Nephron (organoid): ENCODE measurements at regions not wholly inside any gene's neighbourhood (a gene's known extent, or its start where the extent isn't known, plus 50 kb on each side); places are given as distances from the start of the nearest gene placed in this dataset.
"Not testable (repeated sequence)": the region's sequence is repeated elsewhere in the genome, so short reads cannot be mapped to it uniquely, and the experiment has no call there.

ENCODE experiments used
- H3K27ac Mint-ChIP-seq, 3 experiments: 2 replicates each; pipeline ENCODE4 v1.8.0; 2020; ENCODE audit warnings: mixed read lengths in 3 of 3, mild to moderate bottlenecking in 2 of 3, moderate library complexity in 1 of 3
- H3K27me3 Mint-ChIP-seq: 2 replicates; pipeline ENCODE4 v1.8.0; 2021; ENCODE audit warnings: low read depth, mild to moderate bottlenecking, moderate library complexity, mixed read lengths
- H3K36me3 Mint-ChIP-seq: 2 replicates; pipeline ENCODE4 v1.8.0; 2020; ENCODE audit warnings: low read depth, mixed read lengths
- H3K4me1 Mint-ChIP-seq: 2 replicates; pipeline ENCODE4 v1.8.0; 2020; ENCODE audit warnings: mixed read lengths
- H3K4me3 Mint-ChIP-seq, 3 experiments: 2 replicates each; pipeline ENCODE4 v1.8.0; 2020; ENCODE audit warnings: mild to moderate bottlenecking in 3 of 3, mixed read lengths in 3 of 3, moderate library complexity in 2 of 3
- H3K9me3 Mint-ChIP-seq: 2 replicates; pipeline ENCODE4 v1.8.0; 2020; ENCODE audit warnings: mixed read lengths
- TF ChIP-seq, protein P1 (sequence below), 3 experiments: fragments of 200-600 bp; sonication (generic); IDR thresholded peaks; one replicate each; pipeline ENCODE4 v1.5.0; 2021; ENCODE audit warnings: antibody characterized with exemption in 3 of 3; ENCODE audit not compliant: unreplicated experiment in 3 of 3

- H3K9me3 Mint-ChIP-seq = no peaks in the 10 kb centered on the region
- H3K27ac Mint-ChIP-seq = no peak overlapping the region
- no peaks in the 10 kb centered on the region for H3K36me3 Mint-ChIP-seq
- no peak overlapping the region for H3K4me3 Mint-ChIP-seq
- peaks cover 10% of the 10 kb centered on the region for H3K4me1 Mint-ChIP-seq
- H3K27me3 Mint-ChIP-seq = peaks cover 5% of the 10 kb centered on the region
- TF ChIP-seq, protein P1, sequence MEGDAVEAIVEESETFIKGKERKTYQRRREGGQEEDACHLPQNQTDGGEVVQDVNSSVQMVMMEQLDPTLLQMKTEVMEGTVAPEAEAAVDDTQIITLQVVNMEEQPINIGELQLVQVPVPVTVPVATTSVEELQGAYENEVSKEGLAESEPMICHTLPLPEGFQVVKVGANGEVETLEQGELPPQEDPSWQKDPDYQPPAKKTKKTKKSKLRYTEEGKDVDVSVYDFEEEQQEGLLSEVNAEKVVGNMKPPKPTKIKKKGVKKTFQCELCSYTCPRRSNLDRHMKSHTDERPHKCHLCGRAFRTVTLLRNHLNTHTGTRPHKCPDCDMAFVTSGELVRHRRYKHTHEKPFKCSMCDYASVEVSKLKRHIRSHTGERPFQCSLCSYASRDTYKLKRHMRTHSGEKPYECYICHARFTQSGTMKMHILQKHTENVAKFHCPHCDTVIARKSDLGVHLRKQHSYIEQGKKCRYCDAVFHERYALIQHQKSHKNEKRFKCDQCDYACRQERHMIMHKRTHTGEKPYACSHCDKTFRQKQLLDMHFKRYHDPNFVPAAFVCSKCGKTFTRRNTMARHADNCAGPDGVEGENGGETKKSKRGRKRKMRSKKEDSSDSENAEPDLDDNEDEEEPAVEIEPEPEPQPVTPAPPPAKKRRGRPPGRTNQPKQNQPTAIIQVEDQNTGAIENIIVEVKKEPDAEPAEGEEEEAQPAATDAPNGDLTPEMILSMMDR (IDR thresholded peaks at IDR 0.05; ENCODE audit: unreplicated experiment in 3 of 3) = no peak
Measured at GRCh38 chr12:19669793-19670192, 230.5 kb downstream of the AEBP2 start.

DNA sequence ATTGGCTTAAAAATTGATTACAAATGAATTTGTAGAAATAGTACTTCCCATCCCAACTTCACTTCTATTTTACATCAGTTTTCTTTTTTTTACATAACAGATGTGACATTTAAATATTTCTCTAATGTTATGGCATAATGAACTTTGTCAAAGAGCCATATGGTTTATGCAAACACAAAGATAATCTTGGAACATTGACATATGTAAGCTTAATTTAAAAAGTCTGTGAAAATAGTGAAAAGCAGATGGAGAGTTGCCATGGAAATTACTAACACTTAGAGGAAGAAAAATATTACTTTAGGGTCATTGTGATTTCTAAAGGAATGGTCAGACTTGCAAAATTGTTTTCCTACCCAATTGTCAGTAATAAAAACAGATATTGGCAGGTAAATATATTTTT is 232.4 kb downstream of the AEBP2 start:
- no peaks in the 10 kb centered on the region for H3K36me3 Mint-ChIP-seq
- TF ChIP-seq, protein P1 (IDR thresholded peaks at IDR 0.05; ENCODE audit: unreplicated experiment in 3 of 3) = no peak
- peaks cover 3% of the 10 kb centered on the region for H3K9me3 Mint-ChIP-seq
- peaks cover 5% of the 10 kb centered on the region for H3K27me3 Mint-ChIP-seq
- H3K27ac Mint-ChIP-seq = no peak overlapping the region
- H3K4me3 Mint-ChIP-seq = no peak overlapping the region
- H3K4me1 Mint-ChIP-seq = peaks cover 5% of the 10 kb centered on the region

DNA sequence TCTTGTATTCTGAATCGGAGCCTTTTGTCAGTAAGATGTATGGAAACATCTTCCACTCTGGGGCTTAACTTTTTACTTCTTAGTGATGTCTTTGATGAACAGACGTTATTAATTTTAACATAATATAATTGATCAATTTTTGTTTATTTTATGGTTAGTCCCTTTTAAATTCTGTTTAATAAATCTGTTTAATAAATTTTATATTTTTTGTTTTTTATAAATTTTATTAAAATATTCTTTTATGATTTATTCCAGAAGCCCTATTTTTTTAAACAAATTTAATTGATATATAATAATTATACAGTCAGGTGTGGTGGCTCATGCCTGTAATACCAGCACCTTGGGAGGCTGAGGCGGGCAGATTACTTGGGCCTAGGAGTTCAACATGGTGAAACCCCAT is 235.1 kb downstream of the AEBP2 start:
- Mint-ChIP-seq H3K4me1 (peaks cover 5% of the 10 kb centered on the region), H3K27me3 (peaks cover 5% of the 10 kb centered on the region), H3K27ac (no peak overlapping the region), H3K9me3 (peaks cover 30% of the 10 kb centered on the region), H3K36me3 (peaks cover 9% of the 10 kb centered on the region), H3K4me3 (no peak overlapping the region)
- TF ChIP-seq, protein P1 (IDR thresholded peaks at IDR 0.05; ENCODE audit: unreplicated experiment in 3 of 3) = no peak

- no peaks in the 10 kb centered on the region for H3K27me3 Mint-ChIP-seq
- peaks cover 39% of the 10 kb centered on the region for H3K9me3 Mint-ChIP-seq
- peaks cover 5% of the 10 kb centered on the region for H3K4me1 Mint-ChIP-seq
- H3K27ac Mint-ChIP-seq = no peak overlapping the region
- H3K36me3 Mint-ChIP-seq = peaks cover 18% of the 10 kb centered on the region
- TF ChIP-seq, protein P1 (IDR thresholded peaks at IDR 0.05; ENCODE audit: unreplicated experiment in 3 of 3) = no peak
- no peak overlapping the region for H3K4me3 Mint-ChIP-seq
Measured at GRCh38 chr12:19675361-19675760, 236.1 kb downstream of the AEBP2 start.

DNA sequence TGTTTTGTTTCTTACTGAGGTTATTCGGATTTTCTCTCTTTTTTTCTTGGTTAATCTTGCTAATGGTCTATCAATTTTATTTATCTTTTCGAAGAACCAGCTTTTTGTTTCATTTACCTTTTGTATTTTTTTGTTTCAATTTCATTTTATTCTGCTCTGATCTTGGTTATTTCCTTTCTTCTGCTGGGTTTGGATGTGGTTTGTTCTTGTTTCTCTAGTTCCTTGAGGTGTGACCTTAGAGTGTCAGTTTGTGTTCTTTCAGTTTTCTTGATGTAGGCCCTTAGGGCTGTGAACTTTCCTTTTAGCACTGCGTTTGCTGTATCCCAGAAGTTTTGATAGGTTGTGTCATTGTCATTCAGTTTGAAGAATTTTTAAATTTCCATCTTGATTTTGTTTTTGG is 239.2 kb downstream of the AEBP2 start:
- peaks cover 40% of the 10 kb centered on the region for H3K9me3 Mint-ChIP-seq
- H3K27me3 Mint-ChIP-seq, H3K27ac Mint-ChIP-seq, H3K4me3 Mint-ChIP-seq, H3K4me1 Mint-ChIP-seq: not testable (repeated sequence)
- H3K36me3 Mint-ChIP-seq = peaks cover 18% of the 10 kb centered on the region

GRCh38 chr12:19681007-19681406 is 241.7 kb downstream of the AEBP2 start:
- Mint-ChIP-seq H3K4me3 (no peak overlapping the region), H3K4me1 (no peaks in the 10 kb centered on the region), H3K27ac (no peak overlapping the region), H3K27me3 (no peaks in the 10 kb centered on the region), H3K9me3 (peaks cover 40% of the 10 kb centered on the region), H3K36me3 (peaks cover 18% of the 10 kb centered on the region)
- TF ChIP-seq, protein P1 (IDR thresholded peaks at IDR 0.05; ENCODE audit: unreplicated experiment in 3 of 3) = no peak
